ENCODE measurements at regions not wholly inside any gene's neighbourhood (a gene's known extent, or its start where the extent isn't known, plus 50 kb on each side); places are given as distances from the start of the nearest gene placed in this dataset.
"Not testable (repeated sequence)": the region's sequence is repeated elsewhere in the genome, so short reads cannot be mapped to it uniquely, and the experiment has no call there.

DNA sequence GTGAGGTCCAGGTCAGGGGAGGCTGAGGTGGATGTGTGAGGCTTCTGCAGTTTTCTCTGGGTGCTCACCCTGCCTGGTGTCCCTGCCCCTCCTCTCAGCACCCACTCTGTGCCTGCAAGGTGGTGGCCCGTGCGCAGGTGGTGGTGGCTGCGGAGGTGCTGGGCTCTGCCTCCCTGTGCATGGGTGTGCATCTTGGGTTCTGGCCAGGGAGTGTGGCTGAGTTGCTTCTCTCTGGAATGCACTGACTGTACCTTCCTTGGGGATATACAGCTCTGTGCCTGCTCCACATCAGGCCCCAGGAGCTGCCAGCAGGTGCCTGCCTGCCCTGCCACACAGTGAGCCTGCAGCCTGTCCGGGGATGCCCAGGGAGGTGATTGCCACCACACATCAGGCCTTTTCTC is 360.4 kb downstream of the TMEM121 start:
- H3K4me1 ChIP-seq (ENCODE audit: control insufficient read depth, extremely low read depth, insufficient read depth, low read length); intact Hi-C loops (cut with micrococcal nuclease); DNase-seq (ENCODE audit: low read depth, low spot score); CTCF ChIA-PET; H3K9me1 ChIP-seq (replicated peaks; ENCODE audit: control insufficient read depth, extremely low read depth, insufficient read depth, low read length); H3K9me3 ChIP-seq (replicated peaks; ENCODE audit: control insufficient read depth, insufficient read depth, low read length); BruUV-seq (replicated peaks); H3K4me2 ChIP-seq (ENCODE audit: insufficient read depth, low read length); H3K27ac ChIP-seq (ENCODE audit: insufficient read depth, low read depth, low read length); H3K27me3 ChIP-seq (ENCODE audit: control insufficient read depth in 2 of 2, insufficient read depth in 2 of 2, low read length in 2 of 2); H4K20me1 ChIP-seq (replicated peaks; ENCODE audit: control insufficient read depth, extremely low read depth, insufficient read depth, low read length); dilution Hi-C loops (cut with MboI; ENCODE audit: extremely low pct_ligation_motif_present, low sequenced_read_pairs); FAIRE-seq; H3K9ac ChIP-seq (replicated peaks; ENCODE audit: extremely low read depth, insufficient read depth, low read length); H3K79me2 ChIP-seq (ENCODE audit: control insufficient read depth, insufficient read depth, low read length); H2AFZ ChIP-seq (ENCODE audit: low read depth, low read length); H3K4me3 ChIP-seq (replicated peaks in 1 of 3; ENCODE audit: insufficient read depth in 1 of 3, low read depth in 1 of 3, low read length in 3 of 3); H3K36me3 ChIP-seq (ENCODE audit: control insufficient read depth in 2 of 2, extremely low read depth in 1 of 2, insufficient read depth in 2 of 2, low read length in 2 of 2); POLR2A ChIA-PET: not testable (repeated sequence)

DNA sequence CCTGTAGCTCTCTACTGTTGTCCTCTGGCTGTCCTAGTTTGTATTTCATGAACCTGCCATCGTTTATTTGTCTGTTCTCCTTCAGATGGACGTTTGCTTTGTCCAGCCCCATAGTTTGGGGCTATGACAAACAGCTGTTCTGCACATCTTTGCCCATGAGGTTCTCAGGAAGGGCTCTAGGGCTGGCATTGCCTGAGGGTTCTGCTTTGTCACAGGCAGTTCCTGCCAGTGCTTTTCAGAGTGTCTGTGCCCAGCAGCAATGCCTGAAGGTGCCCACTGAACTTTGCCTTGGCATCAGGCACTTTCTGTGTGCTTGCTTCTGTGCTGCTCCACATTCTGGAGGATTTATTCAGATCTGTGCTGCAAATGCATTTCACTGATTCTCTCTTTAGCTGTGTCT is 361.3 kb downstream of the TMEM121 start:
- Histone ChIP-seq H3K27ac (ENCODE audit: insufficient read depth, low read depth, low read length) (no peak overlapping the region), H3K4me3 (replicated peaks in 1 of 3; ENCODE audit: insufficient read depth in 1 of 3, low read depth in 1 of 3, low read length in 3 of 3) (no peak overlapping the region), H3K9me1 (replicated peaks; ENCODE audit: control insufficient read depth, extremely low read depth, insufficient read depth, low read length) (no peaks in the 10 kb centered on the region), H3K4me2 (ENCODE audit: insufficient read depth, low read length) (no peak overlapping the region), H3K9me3 (replicated peaks; ENCODE audit: control insufficient read depth, insufficient read depth, low read length) (peaks cover 2% of the 10 kb centered on the region), H4K20me1 (replicated peaks; ENCODE audit: control insufficient read depth, extremely low read depth, insufficient read depth, low read length) (no peaks in the 10 kb centered on the region), H3K4me1 (ENCODE audit: control insufficient read depth, extremely low read depth, insufficient read depth, low read length) (no peaks in the 10 kb centered on the region), H2AFZ (ENCODE audit: low read depth, low read length) (no peak overlapping the region), H3K9ac (replicated peaks; ENCODE audit: extremely low read depth, insufficient read depth, low read length) (no peak overlapping the region), H3K27me3 (ENCODE audit: control insufficient read depth in 2 of 2, insufficient read depth in 2 of 2, low read length in 2 of 2) (no peaks in the 10 kb centered on the region), H3K36me3 (ENCODE audit: control insufficient read depth in 2 of 2, extremely low read depth in 1 of 2, insufficient read depth in 2 of 2, low read length in 2 of 2) (no peaks in the 10 kb centered on the region), H3K79me2 (ENCODE audit: control insufficient read depth, insufficient read depth, low read length) (no peaks in the 10 kb centered on the region)
- no peak for TF ChIP-seq EZH2 (IDR thresholded peaks at IDR 0.05; ENCODE audit: borderline replicate concordance, low read depth, low read length, severe bottlenecking)
- no peak for TF ChIP-seq JUN (IDR thresholded peaks at IDR 0.05; ENCODE audit: borderline replicate concordance, insufficient read depth, insufficient read length, low read depth)
- TF ChIP-seq FOS (IDR thresholded peaks at IDR 0.05; ENCODE audit: borderline replicate concordance, insufficient read depth, low read length) = no peak
- TF ChIP-seq, protein P1, sequence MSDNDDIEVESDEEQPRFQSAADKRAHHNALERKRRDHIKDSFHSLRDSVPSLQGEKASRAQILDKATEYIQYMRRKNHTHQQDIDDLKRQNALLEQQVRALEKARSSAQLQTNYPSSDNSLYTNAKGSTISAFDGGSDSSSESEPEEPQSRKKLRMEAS (IDR thresholded peaks at IDR 0.05; ENCODE audit: insufficient read depth, insufficient read length) = no peak
- TF ChIP-seq, protein P2, sequence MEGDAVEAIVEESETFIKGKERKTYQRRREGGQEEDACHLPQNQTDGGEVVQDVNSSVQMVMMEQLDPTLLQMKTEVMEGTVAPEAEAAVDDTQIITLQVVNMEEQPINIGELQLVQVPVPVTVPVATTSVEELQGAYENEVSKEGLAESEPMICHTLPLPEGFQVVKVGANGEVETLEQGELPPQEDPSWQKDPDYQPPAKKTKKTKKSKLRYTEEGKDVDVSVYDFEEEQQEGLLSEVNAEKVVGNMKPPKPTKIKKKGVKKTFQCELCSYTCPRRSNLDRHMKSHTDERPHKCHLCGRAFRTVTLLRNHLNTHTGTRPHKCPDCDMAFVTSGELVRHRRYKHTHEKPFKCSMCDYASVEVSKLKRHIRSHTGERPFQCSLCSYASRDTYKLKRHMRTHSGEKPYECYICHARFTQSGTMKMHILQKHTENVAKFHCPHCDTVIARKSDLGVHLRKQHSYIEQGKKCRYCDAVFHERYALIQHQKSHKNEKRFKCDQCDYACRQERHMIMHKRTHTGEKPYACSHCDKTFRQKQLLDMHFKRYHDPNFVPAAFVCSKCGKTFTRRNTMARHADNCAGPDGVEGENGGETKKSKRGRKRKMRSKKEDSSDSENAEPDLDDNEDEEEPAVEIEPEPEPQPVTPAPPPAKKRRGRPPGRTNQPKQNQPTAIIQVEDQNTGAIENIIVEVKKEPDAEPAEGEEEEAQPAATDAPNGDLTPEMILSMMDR (IDR thresholded peaks at IDR 0.05; ENCODE audit: extremely low read depth in 1 of 2, insufficient read depth in 1 of 2, low read depth in 1 of 2, low read length in 2 of 2) = no peak
- TF ChIP-seq GATA2 (IDR thresholded peaks at IDR 0.05; ENCODE audit: insufficient read depth, insufficient read length, low read depth, low read length) = no peak
- no peak for TF ChIP-seq MYC (IDR thresholded peaks at IDR 0.05; ENCODE audit: low read depth, low read length)
- TF ChIP-seq POLR2A (IDR thresholded peaks at IDR 0.05; ENCODE audit: low read depth, low read length) = no peak
- FAIRE-seq (no peak), DNase-seq (ENCODE audit: low read depth, low spot score) (no peak)
- ChIA-PET POLR2A (no interaction called here), CTCF (no interaction called here)
- no TSS peak for BruUV-seq (replicated peaks)
- dilution Hi-C loops (cut with MboI; ENCODE audit: extremely low pct_ligation_motif_present, low sequenced_read_pairs) = no loop called here
- intact Hi-C loops (cut with micrococcal nuclease) = no loop called here

Data from endothelial cell of umbilical vein (primary cell).